HEK293 (cell line): ENCODE measurements at regions not wholly inside any gene's neighbourhood (a gene's known extent, or its start where the extent isn't known, plus 50 kb on each side); places are given as distances from the start of the nearest gene placed in this dataset.

Experiments used
- CTCF ChIA-PET: fragments of 350-600 bp; formaldehyde crosslinking; extraction: SDS; loops from one replicate; lab custom pipeline; 2021; ENCODE audit warnings: antibody characterized with exemption; lab: Yijun Ruan, JAX
- POLR2A ChIA-PET: fragments of 300-600 bp; formaldehyde crosslinking; extraction: SDS; loops from one replicate; lab custom pipeline; 2020; ENCODE audit warnings: antibody characterized with exemption, inconsistent platforms; lab: Yijun Ruan, JAX
- H3K27ac ChIP-seq: fragments of 200-500 bp; sonication (Bioruptor generic); 2 replicates; pipeline ENCODE4 v1.5.1; 2014; ENCODE audit warnings: low read depth, low read length, control low read depth, inconsistent platforms; ENCODE audit errors: extremely low read depth
- H3K36me3 ChIP-seq, 2 experiments: fragments of 200-500 bp in 1 of 2; sonication (Bioruptor generic) in 1 of 2; 1 replicate in 1 of 2; 2 replicates in 1 of 2; pipeline ENCODE4 v1.5.1; 2014 to 2017; ENCODE audit warnings: inconsistent platforms in 2 of 2, low read length in 2 of 2; ENCODE audit not compliant: control insufficient read depth in 2 of 2, insufficient read depth in 1 of 2
- H3K4me1 ChIP-seq: fragments of 200-500 bp; sonication (Bioruptor generic); 2 replicates; pipeline ENCODE4 v1.5.1; 2014; ENCODE audit warnings: mild to moderate bottlenecking, low read length, inconsistent platforms; ENCODE audit not compliant: control insufficient read depth, insufficient read depth
- H3K4me3 ChIP-seq: 2 replicates; pipeline ENCODE4 v1.5.1; 2011; ENCODE audit warnings: low read depth, mild to moderate bottlenecking, control low read depth, low read length, moderate library complexity
- H3K9me3 ChIP-seq: fragments of 200-500 bp; sonication (Bioruptor generic); 2 replicates; pipeline ENCODE4 v1.5.1; 2014; ENCODE audit warnings: low read depth, low read length, inconsistent platforms; ENCODE audit not compliant: control insufficient read depth, insufficient read depth
- PRDM10 ChIP-seq: fragments of 450-650 bp; formaldehyde crosslinking; IDR thresholded peaks from 2 replicates; pipeline ENCODE4 v1.5.1; 2016; ENCODE audit warnings: missing biosample characterization, missing genetic modification characterization
- SCRT1 ChIP-seq: fragments of 450-650 bp; formaldehyde crosslinking; IDR thresholded peaks from 2 replicates; pipeline ENCODE4 v1.5.1; 2016; ENCODE audit warnings: missing biosample characterization, missing genetic modification characterization, borderline replicate concordance
- SCRT2 ChIP-seq: fragments of 450-650 bp; formaldehyde crosslinking; IDR thresholded peaks from 2 replicates; pipeline ENCODE4 v1.5.1; 2016; ENCODE audit warnings: missing biosample characterization, missing genetic modification characterization
- SP3 ChIP-seq: fragments of 450-650 bp; formaldehyde crosslinking; IDR thresholded peaks from 2 replicates; pipeline ENCODE4 v1.5.1; 2016; ENCODE audit warnings: missing biosample characterization, missing genetic modification characterization
- TSHZ1 ChIP-seq: fragments of 450-650 bp; formaldehyde crosslinking; IDR thresholded peaks from 2 replicates; pipeline ENCODE4 v1.5.1; 2016; ENCODE audit warnings: missing biosample characterization, missing genetic modification characterization, borderline replicate concordance
- YY1 ChIP-seq: fragments of 450-650 bp; formaldehyde crosslinking; IDR thresholded peaks from 2 replicates; pipeline ENCODE4 v1.5.1; 2018; ENCODE audit warnings: missing biosample characterization, missing genetic modification characterization
- ZFHX2 ChIP-seq: fragments of 450-650 bp; formaldehyde crosslinking; conservative IDR thresholded peaks from 2 replicates; pipeline ENCODE4 v1.5.1; 2016; ENCODE audit warnings: missing biosample characterization, missing genetic modification characterization
- ZNF112 ChIP-seq: fragments of 450-650 bp; formaldehyde crosslinking; IDR thresholded peaks from 2 replicates; pipeline ENCODE4 v1.5.0; 2017; ENCODE audit warnings: missing biosample characterization, missing genetic modification characterization
- ZNF114 ChIP-seq: fragments of 450-650 bp; formaldehyde crosslinking; IDR thresholded peaks from 2 replicates; pipeline ENCODE4 v1.5.0; 2017; ENCODE audit warnings: missing biosample characterization, missing genetic modification characterization
- ZNF175 ChIP-seq: fragments of 450-650 bp; formaldehyde crosslinking; IDR thresholded peaks from 2 replicates; pipeline ENCODE4 v1.5.1; 2016; ENCODE audit warnings: missing biosample characterization, missing genetic modification characterization
- ZNF223 ChIP-seq: fragments of 450-650 bp; formaldehyde crosslinking; IDR thresholded peaks from 2 replicates; pipeline ENCODE4 v1.5.1; 2016; ENCODE audit warnings: missing biosample characterization, missing genetic modification characterization
- ZNF248 ChIP-seq: fragments of 450-650 bp; formaldehyde crosslinking; IDR thresholded peaks from 2 replicates; pipeline ENCODE4 v1.5.1; 2017; ENCODE audit warnings: missing biosample characterization, missing genetic modification characterization
- ZNF280D ChIP-seq: fragments of 450-650 bp; formaldehyde crosslinking; IDR thresholded peaks from 2 replicates; pipeline ENCODE4 v1.5.1; 2016; ENCODE audit warnings: missing biosample characterization, missing genetic modification characterization
- ZNF629 ChIP-seq: fragments of 450-650 bp; formaldehyde crosslinking; IDR thresholded peaks from 2 replicates; pipeline ENCODE4 v1.5.1; 2017; ENCODE audit warnings: missing biosample characterization, missing genetic modification characterization
- ZNF645 ChIP-seq: fragments of 450-650 bp; formaldehyde crosslinking; IDR thresholded peaks from 2 replicates; pipeline ENCODE4; 2016; ENCODE audit warnings: missing biosample characterization, missing genetic modification characterization
- ZNF670 ChIP-seq: fragments of 450-650 bp; formaldehyde crosslinking; IDR thresholded peaks from 2 replicates; pipeline ENCODE4 v1.5.1; 2016; ENCODE audit warnings: missing biosample characterization, missing genetic modification characterization, low read depth
- ZNF707 ChIP-seq: fragments of 450-650 bp; formaldehyde crosslinking; IDR thresholded peaks from 2 replicates; pipeline ENCODE4 v1.5.1; 2016; ENCODE audit warnings: missing biosample characterization, missing genetic modification characterization
- ZSCAN30 ChIP-seq: fragments of 450-650 bp; IDR thresholded peaks from 2 replicates; pipeline ENCODE4 v1.5.1; 2018; ENCODE audit warnings: missing biosample characterization, mild to moderate bottlenecking, missing genetic modification characterization, moderate library complexity
- ZSCAN4 ChIP-seq: fragments of 450-650 bp; formaldehyde crosslinking; IDR thresholded peaks from 2 replicates; pipeline ENCODE4 v1.5.1; 2017; ENCODE audit warnings: missing biosample characterization, missing genetic modification characterization
- TF ChIP-seq, protein P1 (sequence below): fragments of 450-650 bp; formaldehyde crosslinking; IDR thresholded peaks from 2 replicates; pipeline ENCODE4 v1.5.1; 2016; ENCODE audit warnings: missing biosample characterization, missing genetic modification characterization

- Histone ChIP-seq H3K36me3 (no peaks in the 10 kb centered on the region), H3K4me1 (0 out of 2 replicates have a peak, but pooled peaks cover 6% of the 10 kb centered on the region), H3K27ac (no peak overlapping the region), H3K9me3 (no peaks in the 10 kb centered on the region), H3K4me3 (no peak overlapping the region)
- POLR2A ChIA-PET = no interaction called here
- CTCF ChIA-PET = interaction anchor here (0.6 to 10.7 kb wide), 5 partner anchors 42 to 85 kb away, joined by 3 to 120 read pairs (median 4); no protein-coding TSS in a partner anchor
- TF ChIP-seq ZNF629 (no peak), PRDM10 (tag by site-specific recombination) (no peak), SCRT2 (no peak), ZNF248 (no peak), ZNF112 (tag by site-specific recombination) (no peak), ZNF645 (tag by site-specific recombination) (no peak), ZFHX2 (tag by site-specific recombination) (no peak), ZNF114 (tag by site-specific recombination) (no peak), ZSCAN4 (tag by site-specific recombination) (no peak)
- TF ChIP-seq, protein P1, sequence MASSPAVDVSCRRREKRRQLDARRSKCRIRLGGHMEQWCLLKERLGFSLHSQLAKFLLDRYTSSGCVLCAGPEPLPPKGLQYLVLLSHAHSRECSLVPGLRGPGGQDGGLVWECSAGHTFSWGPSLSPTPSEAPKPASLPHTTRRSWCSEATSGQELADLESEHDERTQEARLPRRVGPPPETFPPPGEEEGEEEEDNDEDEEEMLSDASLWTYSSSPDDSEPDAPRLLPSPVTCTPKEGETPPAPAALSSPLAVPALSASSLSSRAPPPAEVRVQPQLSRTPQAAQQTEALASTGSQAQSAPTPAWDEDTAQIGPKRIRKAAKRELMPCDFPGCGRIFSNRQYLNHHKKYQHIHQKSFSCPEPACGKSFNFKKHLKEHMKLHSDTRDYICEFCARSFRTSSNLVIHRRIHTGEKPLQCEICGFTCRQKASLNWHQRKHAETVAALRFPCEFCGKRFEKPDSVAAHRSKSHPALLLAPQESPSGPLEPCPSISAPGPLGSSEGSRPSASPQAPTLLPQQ (tag by site-specific recombination) = no peak
Observed at GRCh38 chr6:56759521-56759920, 116.8 kb upstream of the DST start.

DNA sequence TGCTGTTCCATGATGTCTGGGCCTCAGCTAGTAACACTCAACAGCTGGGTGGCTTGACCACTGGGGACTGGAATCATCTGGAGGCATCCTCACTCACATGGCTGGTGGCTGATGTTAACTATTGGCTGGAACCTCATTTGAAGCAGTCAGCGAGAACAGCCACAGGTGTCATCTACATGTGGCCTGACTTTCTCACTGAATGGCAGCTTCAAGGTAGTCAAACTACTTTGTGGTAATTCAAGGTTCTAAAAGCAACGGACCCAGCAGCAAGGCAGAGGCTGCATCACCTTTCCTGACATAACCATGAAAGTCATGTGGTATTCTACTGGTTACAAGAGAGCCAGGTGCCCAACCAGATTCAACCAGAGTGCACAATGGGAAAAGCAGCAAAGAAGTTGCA lies 115.9 kb upstream of the DST start:
- Histone ChIP-seq H3K4me1 (0 out of 2 replicates have a peak, but pooled peaks cover 10% of the 10 kb centered on the region), H3K27ac (no peak overlapping the region), H3K9me3 (no peaks in the 10 kb centered on the region), H3K4me3 (no peak overlapping the region), H3K36me3 (no peaks in the 10 kb centered on the region)
- TF ChIP-seq TSHZ1 (tag by site-specific recombination) (no peak), SCRT1 (tag by site-specific recombination) (0 out of 2 replicates have a peak, but pooled peaks have one; percentile 14), SP3 (tag by site-specific recombination) (no peak), ZNF707 (tag by site-specific recombination) (no peak), YY1 (no peak), ZNF223 (no peak), ZNF175 (tag by site-specific recombination) (no peak), ZNF280D (tag by site-specific recombination) (no peak), SCRT2 (peak; percentile 87), ZSCAN30 (no peak), ZNF670 (no peak)
- CTCF ChIA-PET = interaction anchor here (0.6 to 10.7 kb wide), 20 partner anchors 9 to 467 kb away, joined by 3 to 120 read pairs (median 4); no protein-coding TSS in a partner anchor
- POLR2A ChIA-PET = no interaction called here
